Caco-2 (cell line): ENCODE measurements at regions not wholly inside any gene's neighbourhood (a gene's known extent, or its start where the extent isn't known, plus 50 kb on each side); places are given as distances from the start of the nearest gene placed in this dataset.

Source experiments
- BruUV-seq: library from RNA; stranded (reverse); fragments of 400-500 nt; replicated peaks from 2 replicates; lab custom pipeline; 2021; lab: Mats Ljungman, UMichigan
- CTCF ChIA-PET: fragments of 300-600 bp; sonication (Branson Sonifier 250); formaldehyde crosslinking; loops from one replicate; lab custom pipeline; 2022; ENCODE audit warnings: antibody characterized with exemption; lab: Charles Lee
- POLR2A ChIA-PET: fragments of 300-600 bp; sonication (Branson Sonifier 250); formaldehyde crosslinking; loops from one replicate; lab custom pipeline; 2022; ENCODE audit warnings: antibody characterized with exemption; lab: Charles Lee
- DNase-seq, 2 experiments: peaks; one replicate each; pipeline versions ENCODE4 v3.0.0 to v3.0.0-alpha.2; 2020 to 2022
- H3K27me3 ChIP-seq: replicated peaks from 2 replicates; pipeline ENCODE4 v1.6.0; 2011; ENCODE audit warnings: low read length; ENCODE audit not compliant: control insufficient read depth, insufficient read depth
- H3K36me3 ChIP-seq: 2 replicates; pipeline ENCODE4 v1.5.1; 2011; ENCODE audit warnings: low read length; ENCODE audit not compliant: control insufficient read depth, insufficient read depth
- H3K4me1 ChIP-seq: fragments of 250-450 bp; sonication (Bioruptor Pico); 2 replicates; pipeline ENCODE4 v1.5.1; 2020; ENCODE audit warnings: mild to moderate bottlenecking
- H3K4me3 ChIP-seq: 2 replicates; pipeline ENCODE4 v1.5.1; 2011; ENCODE audit warnings: low read depth, mild to moderate bottlenecking, control low read depth, low read length
- H3K9me3 ChIP-seq: fragments of 250-450 bp; sonication (Bioruptor Pico); 2 replicates; pipeline ENCODE4 v1.5.1; 2020; ENCODE audit warnings: mild to moderate bottlenecking, moderate library complexity
- H3K27ac Mint-ChIP-seq: one replicate; pipeline ENCODE4 v1.8.0; 2022; ENCODE audit warnings: mixed read lengths; ENCODE audit not compliant: unreplicated experiment
- H3K27me3 Mint-ChIP-seq: one replicate; pipeline ENCODE4 v1.8.0; 2022; ENCODE audit warnings: mixed read lengths; ENCODE audit not compliant: insufficient read depth, unreplicated experiment
- H3K36me3 Mint-ChIP-seq: one replicate; pipeline ENCODE4 v1.8.0; 2022; ENCODE audit warnings: mild to moderate bottlenecking, mixed read lengths; ENCODE audit not compliant: insufficient read depth, unreplicated experiment
- H3K4me1 Mint-ChIP-seq: one replicate; pipeline ENCODE4 v1.8.0; 2022; ENCODE audit warnings: low read depth, mixed read lengths; ENCODE audit not compliant: unreplicated experiment
- H3K4me3 Mint-ChIP-seq: one replicate; pipeline ENCODE4 v1.8.0; 2022; ENCODE audit warnings: mild to moderate bottlenecking, moderate library complexity, mixed read lengths; ENCODE audit not compliant: unreplicated experiment
- H3K9me3 Mint-ChIP-seq: one replicate; pipeline ENCODE4 v1.8.0; 2022; ENCODE audit warnings: mixed read lengths; ENCODE audit not compliant: unreplicated experiment
- CTCF ChIP-seq, 2 experiments: fragments of 200-600 bp in 1 of 2; IDR thresholded peaks; 1 replicate in 1 of 2; 2 replicates in 1 of 2; pipeline versions ENCODE4 v1.5.1 to v1.8.0; 2011 to 2022; ENCODE audit warnings: antibody characterized with exemption in 1 of 2, control low read depth in 1 of 2, inconsistent platforms in 1 of 2, low read depth in 1 of 2, low read length in 1 of 2, mild to moderate bottlenecking in 1 of 2, moderate library complexity in 1 of 2; ENCODE audit not compliant: insufficient read depth in 1 of 2, severe bottlenecking in 1 of 2, unreplicated experiment in 1 of 2
- intact Hi-C: fragments of 100-400 bp; cut with micrococcal nuclease; formaldehyde crosslinking; loops from one replicate; pipeline ENCODE4 v1.10.0; 2022; ENCODE audit not compliant: unreplicated experiment

DNA sequence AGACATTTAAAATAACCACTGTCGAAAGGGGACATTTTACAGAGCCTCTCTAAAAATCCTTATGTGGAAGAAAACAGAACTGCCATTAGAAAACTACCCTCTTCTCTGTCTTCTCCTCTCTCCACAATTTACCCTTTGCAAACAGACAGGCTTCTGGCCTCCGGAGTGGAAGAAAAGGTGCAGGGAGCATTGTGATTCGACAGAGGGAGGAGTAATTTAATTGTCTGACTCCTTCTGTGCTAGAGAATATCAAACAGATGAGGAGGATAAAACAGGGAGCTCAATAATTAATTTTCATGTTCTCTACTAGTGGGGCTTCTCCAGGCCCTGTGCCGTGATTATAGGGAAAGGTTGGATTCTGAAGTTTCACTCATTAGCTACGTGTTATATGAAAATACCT, 615.5 kb upstream of the MKI67 start:
- intact Hi-C loops = no loop called here
- Mint-ChIP-seq H3K9me3 (no peaks in the 10 kb centered on the region), H3K27ac (no peak overlapping the region), H3K4me3 (no peak overlapping the region), H3K27me3 (peaks cover 25% of the 10 kb centered on the region), H3K4me1 (no peaks in the 10 kb centered on the region), H3K36me3 (no peaks in the 10 kb centered on the region)
- no peaks in the 10 kb centered on the region for H3K9me3 ChIP-seq
- H3K27me3 ChIP-seq = peaks cover 1% of the 10 kb centered on the region; the same call in 1 of the 2 replicates
- TF ChIP-seq CTCF (IDR thresholded peaks at IDR 0.05; ENCODE audit: insufficient read depth in 1 of 2, low read depth in 1 of 2, low read length in 1 of 2, severe bottlenecking in 1 of 2, unreplicated experiment in 1 of 2) = no peak
- H3K4me1 ChIP-seq = no peaks in the 10 kb centered on the region
- H3K36me3 ChIP-seq = no peaks in the 10 kb centered on the region
- BruUV-seq = no TSS peak
- ChIA-PET CTCF (no interaction called here), POLR2A (no interaction called here)
- DNase-seq = no peak
- no peak overlapping the region for H3K4me3 ChIP-seq

GRCh38 chr10:128744092-128744491, 617.9 kb upstream of the MKI67 start:
- H3K9me3 Mint-ChIP-seq = no peaks in the 10 kb centered on the region
- CTCF ChIA-PET = no interaction called here
- BruUV-seq = no TSS peak
- no peaks in the 10 kb centered on the region for H3K4me1 Mint-ChIP-seq
- H3K27ac Mint-ChIP-seq = no peak overlapping the region
- Histone ChIP-seq H3K4me3 (no peak overlapping the region), H3K4me1 (no peaks in the 10 kb centered on the region), H3K36me3 (no peaks in the 10 kb centered on the region), H3K9me3 (no peaks in the 10 kb centered on the region), H3K27me3 (no peaks in the 10 kb centered on the region; the same call in 1 of the 2 replicates)
- intact Hi-C loops = no loop called here
- H3K36me3 Mint-ChIP-seq = no peaks in the 10 kb centered on the region
- POLR2A ChIA-PET = no interaction called here
- H3K27me3 Mint-ChIP-seq = peaks cover 32% of the 10 kb centered on the region
- no peak for DNase-seq
- H3K4me3 Mint-ChIP-seq = no peak overlapping the region
- no peak for TF ChIP-seq CTCF (IDR thresholded peaks at IDR 0.05; ENCODE audit: insufficient read depth in 1 of 2, low read depth in 1 of 2, low read length in 1 of 2, severe bottlenecking in 1 of 2, unreplicated experiment in 1 of 2)

- no peak for TF ChIP-seq CTCF (IDR thresholded peaks at IDR 0.05; ENCODE audit: insufficient read depth in 1 of 2, low read depth in 1 of 2, low read length in 1 of 2, severe bottlenecking in 1 of 2, unreplicated experiment in 1 of 2)
- POLR2A ChIA-PET = no interaction called here
- H3K36me3 Mint-ChIP-seq = no peaks in the 10 kb centered on the region
- no peak overlapping the region for H3K27ac Mint-ChIP-seq
- H3K27me3 Mint-ChIP-seq = peaks cover 32% of the 10 kb centered on the region
- no TSS peak for BruUV-seq
- Histone ChIP-seq H3K36me3 (no peaks in the 10 kb centered on the region), H3K4me1 (no peaks in the 10 kb centered on the region), H3K27me3 (no peaks in the 10 kb centered on the region; the same call in 1 of the 2 replicates), H3K4me3 (no peak overlapping the region), H3K9me3 (no peaks in the 10 kb centered on the region)
- H3K4me1 Mint-ChIP-seq = no peaks in the 10 kb centered on the region
- H3K4me3 Mint-ChIP-seq = no peak overlapping the region
- intact Hi-C loops = no loop called here
- DNase-seq = no peak
- CTCF ChIA-PET = no interaction called here
- H3K9me3 Mint-ChIP-seq = no peaks in the 10 kb centered on the region
These were observed 618.6 kb upstream of the MKI67 start for GRCh38 chr10:128744811-128745305.
